ENCODE measurements at regions not wholly inside any gene's neighbourhood (a gene's known extent, or its start where the extent isn't known, plus 50 kb on each side); places are given as distances from the start of the nearest gene placed in this dataset.
"Not testable (repeated sequence)": the region's sequence is repeated elsewhere in the genome, so short reads cannot be mapped to it uniquely, and the experiment has no call there.

DNA sequence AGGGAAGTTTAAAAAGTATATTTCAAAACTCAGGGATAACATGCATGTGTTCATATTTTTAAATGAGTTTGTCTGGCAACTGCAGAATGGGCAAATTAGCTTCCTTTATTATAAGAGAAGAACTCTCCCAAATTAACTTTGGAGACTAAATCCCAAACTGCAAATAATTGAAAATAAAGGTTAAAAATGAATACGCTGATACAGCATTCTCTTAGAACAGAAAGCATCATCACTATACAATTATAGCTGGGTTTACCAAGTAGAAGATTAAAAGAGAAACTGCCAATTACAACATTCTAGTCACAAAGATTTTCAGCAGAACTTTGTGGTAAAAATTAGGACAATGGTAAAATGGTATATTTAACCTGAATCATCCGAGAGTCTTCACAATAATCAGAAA, 73.3 kb downstream of the OLFM4 start:
- FAIRE-seq = no peak

- FAIRE-seq = no peak
Observed at GRCh38 chr13:53104136-53104535, 75.5 kb downstream of the OLFM4 start.

- FAIRE-seq = no peak
Observed at GRCh38 chr13:53105477-53105876, 76.9 kb downstream of the OLFM4 start.

GRCh38 chr13:53105890-53106289, 77.3 kb downstream of the OLFM4 start:
- no peak for FAIRE-seq

- FAIRE-seq = no peak
Observed at GRCh38 chr13:53110181-53110580, 81.6 kb downstream of the OLFM4 start.

- FAIRE-seq = no peak
Observed at GRCh38 chr13:53110614-53111013, 82.0 kb downstream of the OLFM4 start.

- no peak for FAIRE-seq
Observed at GRCh38 chr13:53112522-53112921, 83.9 kb downstream of the OLFM4 start.

- not testable (repeated sequence) for FAIRE-seq
Observed at GRCh38 chr13:53117048-53117447, 88.4 kb downstream of the OLFM4 start.

- FAIRE-seq = no peak
Observed at GRCh38 chr13:53121131-53121773, 92.6 kb downstream of the OLFM4 start.

DNA sequence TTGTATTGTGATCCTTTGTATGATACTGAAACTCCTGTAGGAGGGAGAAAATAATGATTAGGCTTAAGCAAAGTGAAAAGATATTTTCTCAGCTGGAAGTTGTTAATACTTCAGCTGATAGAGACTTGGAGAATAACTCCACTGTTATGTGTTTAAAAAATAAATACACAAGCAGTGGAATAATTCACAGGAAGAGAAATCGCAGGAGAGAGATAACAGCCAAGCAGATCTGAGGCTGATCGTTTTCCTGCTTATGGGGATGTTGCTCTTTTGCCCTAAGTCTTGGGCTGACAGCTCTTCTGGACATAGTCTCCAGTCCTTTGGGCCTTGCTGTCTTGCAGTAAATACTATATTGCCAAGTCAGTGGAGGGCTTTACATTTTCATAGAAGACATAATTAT, 93.3 kb downstream of the OLFM4 start:
- FAIRE-seq = no peak

- no peak for FAIRE-seq
Observed at GRCh38 chr13:53123536-53123935, 94.9 kb downstream of the OLFM4 start.

GRCh38 chr13:53124623-53125022, 96.0 kb downstream of the OLFM4 start:
- FAIRE-seq = no peak

DNA sequence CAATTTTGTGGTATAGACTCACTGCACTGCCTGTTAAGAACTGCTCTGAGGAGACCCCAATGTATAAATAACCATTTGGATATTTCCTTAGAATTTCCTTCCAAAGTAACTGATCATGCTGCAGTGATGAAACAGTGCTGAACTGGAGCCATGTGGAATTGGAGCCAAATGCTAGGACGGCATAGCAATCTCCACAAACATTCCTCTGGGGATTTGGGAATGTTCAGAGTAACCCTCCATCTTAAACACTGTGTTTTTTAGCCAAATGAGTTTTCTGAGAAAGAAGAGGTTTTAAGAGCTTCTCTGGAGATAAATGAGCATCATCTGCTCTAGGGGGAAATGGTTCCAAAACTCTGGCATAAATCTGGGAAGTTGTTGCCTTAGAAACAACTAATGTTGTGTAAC, 98.2 kb downstream of the OLFM4 start:
- FAIRE-seq = no peak

DNA sequence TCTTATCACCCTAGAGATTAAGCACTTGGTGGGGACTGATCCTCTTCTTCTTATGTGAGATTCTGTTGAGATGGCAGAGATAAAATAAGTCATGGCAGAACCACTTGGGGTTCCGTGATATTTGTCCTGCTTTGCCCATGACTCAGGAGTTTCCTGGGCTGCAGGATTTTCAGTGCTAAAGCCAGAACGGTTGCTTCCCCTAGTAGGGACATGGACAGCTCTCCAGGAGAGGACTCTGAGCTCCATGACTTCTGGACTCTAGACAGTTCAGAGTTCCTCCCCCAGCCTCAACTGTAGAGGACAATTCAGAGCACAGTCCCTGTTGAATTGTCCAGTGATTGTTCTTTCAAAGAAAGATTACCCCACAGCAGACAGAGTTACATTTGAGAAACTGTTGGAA, 98.8 kb downstream of the OLFM4 start:
- FAIRE-seq = no peak

DNA sequence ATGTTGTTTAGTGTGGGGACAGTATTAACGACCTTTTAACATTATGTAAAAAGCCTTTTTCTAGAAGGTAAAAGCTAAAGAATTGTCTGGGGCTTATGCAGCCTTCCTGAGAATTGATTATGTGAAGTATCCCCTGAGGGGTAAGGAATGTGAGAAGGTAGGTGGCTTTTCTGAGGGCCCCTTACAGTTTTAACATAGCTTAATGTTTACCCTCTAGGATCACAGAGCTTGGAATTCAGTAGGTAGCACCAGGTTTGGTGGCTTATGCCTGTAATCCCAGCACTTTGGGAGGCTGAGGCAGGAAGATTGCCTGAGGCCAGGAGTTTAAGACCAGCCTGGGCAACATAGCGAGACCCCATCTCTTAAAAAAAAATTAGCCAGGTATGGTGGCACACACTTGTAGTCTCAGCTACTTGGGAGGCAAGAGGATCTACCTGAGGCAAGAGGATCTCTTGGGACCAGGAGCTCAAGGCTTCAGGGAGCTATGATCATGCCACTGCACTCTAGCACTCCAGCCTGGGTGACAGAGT, 101.3 kb downstream of the OLFM4 start:
- FAIRE-seq = no peak

DNA sequence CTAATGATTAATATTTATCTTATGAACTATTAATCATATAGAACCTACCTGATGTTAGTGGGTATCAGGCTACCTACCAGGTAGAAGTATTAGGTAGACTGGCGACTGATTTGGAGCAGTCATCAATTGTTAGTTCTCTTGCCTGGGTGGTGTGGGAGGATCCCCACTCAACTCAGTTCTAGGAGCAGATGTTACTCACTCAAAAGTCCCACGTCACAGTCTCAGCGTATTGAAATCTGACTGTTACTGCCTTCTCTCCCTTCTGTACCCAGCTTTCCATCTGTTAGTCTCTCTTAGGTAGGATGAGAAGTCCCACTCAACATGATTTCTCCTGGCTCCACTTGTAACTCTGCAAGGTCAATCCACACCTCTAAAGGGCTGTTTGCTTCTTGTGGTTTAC, 102.7 kb downstream of the OLFM4 start:
- FAIRE-seq = no peak

- no peak for FAIRE-seq
Observed at GRCh38 chr13:53135301-53135700, 106.7 kb downstream of the OLFM4 start.

- FAIRE-seq = no peak
Observed at GRCh38 chr13:53136554-53137215, 108.1 kb downstream of the OLFM4 start.

GRCh38 chr13:53137779-53138178, 109.2 kb downstream of the OLFM4 start:
- FAIRE-seq = no peak

DNA sequence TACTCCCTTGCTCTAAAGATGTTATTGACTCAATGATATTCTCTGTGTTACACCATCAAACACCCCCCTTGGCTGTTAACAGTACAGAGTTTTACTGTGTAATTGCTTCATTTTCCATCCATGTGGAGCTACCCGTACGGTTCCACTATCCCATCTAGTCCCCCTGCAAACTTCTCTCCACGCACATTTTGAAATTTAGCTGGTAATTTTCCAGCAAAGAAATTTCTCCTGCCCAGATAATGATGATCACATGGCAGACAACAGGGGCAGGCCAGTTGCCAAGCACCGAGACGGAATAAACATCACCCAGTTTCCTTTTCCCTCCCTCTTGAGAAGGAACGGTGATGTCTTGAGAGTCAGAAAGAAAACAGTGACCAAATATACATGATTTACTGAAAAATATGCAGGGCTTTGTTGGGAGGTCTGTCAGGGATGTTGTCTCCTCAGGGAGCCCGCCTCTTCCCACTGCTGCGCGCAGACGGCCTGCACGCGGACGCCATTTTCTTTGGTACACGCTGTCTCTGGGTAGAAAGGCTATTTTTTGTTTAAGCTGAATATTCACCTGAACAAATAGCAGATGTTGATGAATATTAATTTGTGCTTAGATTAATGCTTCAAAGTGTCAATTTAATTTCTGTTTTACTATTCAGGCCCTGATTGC, 109.9 kb downstream of the OLFM4 start:
- FAIRE-seq = no peak

GRCh38 chr13:53141336-53141735, 112.7 kb downstream of the OLFM4 start:
- no peak for FAIRE-seq

DNA sequence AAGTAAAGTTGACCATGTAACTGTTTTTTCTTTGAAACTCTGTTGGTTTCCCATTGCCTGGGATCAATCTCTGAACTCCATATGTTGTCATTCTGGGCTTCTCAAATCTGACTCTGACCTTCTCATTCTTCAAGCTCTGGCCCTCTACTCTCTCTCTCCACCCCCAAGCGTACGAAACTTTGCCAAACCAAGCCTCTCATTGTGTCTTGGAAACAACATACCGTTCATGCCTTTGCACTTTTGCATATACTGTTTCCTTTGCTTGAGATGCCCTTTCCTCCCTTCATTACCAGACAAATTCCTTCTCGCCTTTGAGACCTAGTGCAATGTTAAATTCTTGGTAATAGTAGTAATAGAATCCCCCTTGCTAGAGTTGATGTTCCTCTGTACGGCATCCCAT, 113.7 kb downstream of the OLFM4 start:
- no peak for FAIRE-seq

GRCh38 chr13:53143757-53144339, 115.2 kb downstream of the OLFM4 start:
- FAIRE-seq = no peak

DNA sequence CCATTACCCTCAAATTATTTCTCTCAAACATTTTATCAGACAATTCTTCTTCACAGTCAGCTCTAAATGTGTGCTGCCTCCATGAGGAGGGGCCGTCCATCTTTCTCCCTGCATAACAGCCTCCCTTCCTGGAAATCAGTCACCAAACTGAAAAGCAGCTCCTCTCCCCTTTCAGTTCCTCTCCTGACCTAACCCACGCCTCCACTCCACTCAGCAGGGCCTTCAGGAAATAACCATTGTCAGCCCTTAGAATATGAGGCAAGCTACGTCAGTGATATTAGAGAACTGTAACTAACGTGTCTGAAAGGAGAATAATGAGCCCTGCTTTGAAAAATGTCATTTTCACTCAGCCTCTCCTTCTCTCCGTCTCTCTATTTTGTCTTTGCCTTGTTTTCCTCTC, 116.2 kb downstream of the OLFM4 start:
- no peak for FAIRE-seq
